OCI-LY7 (cell line): ENCODE measurements at regions not wholly inside any gene's neighbourhood (a gene's known extent, or its start where the extent isn't known, plus 50 kb on each side); places are given as distances from the start of the nearest gene placed in this dataset.

Source experiments
- BruUV-seq: library from RNA; stranded (reverse); fragments of 400-500 nt; replicated peaks from 2 replicates; lab custom pipeline; 2021; lab: Mats Ljungman, UMichigan
- CTCF ChIA-PET: fragments of 300-600 bp; sonication (Branson Sonifier 250); formaldehyde crosslinking; loops from one replicate; lab custom pipeline; 2022; ENCODE audit warnings: antibody characterized with exemption; ENCODE audit not compliant: unreplicated experiment; lab: Charles Lee
- POLR2A ChIA-PET: fragments of 300-600 bp; sonication (Branson Sonifier 250); formaldehyde crosslinking; loops from one replicate; lab custom pipeline; 2022; ENCODE audit warnings: antibody characterized with exemption; lab: Charles Lee
- DNase-seq: peaks from one replicate; pipeline ENCODE4 v3.0.0-alpha.2; 2015; ENCODE audit warnings: low spot score
- H2AFZ ChIP-seq: fragments of 200-600 bp; sonication (generic), shearing (Covaris generic); 2 replicates; pipeline ENCODE4 v1.6.1; 2014; ENCODE audit warnings: mild to moderate bottlenecking, antibody characterized with exemption, low read length, moderate library complexity
- H3K27ac ChIP-seq: fragments of 200-600 bp; sonication (generic); 2 replicates; pipeline ENCODE4 v1.5.1; 2014; ENCODE audit warnings: mixed run types, low read depth, mild to moderate bottlenecking, moderate library complexity, low read length, inconsistent platforms; ENCODE audit not compliant: poor library complexity, severe bottlenecking
- H3K36me3 ChIP-seq: fragments of 200-600 bp; sonication (generic); 2 replicates; pipeline ENCODE4 v1.6.1; 2014; ENCODE audit warnings: mild to moderate bottlenecking, antibody characterized with exemption, low read length, moderate library complexity, mixed read lengths; ENCODE audit not compliant: insufficient read depth
- H3K4me1 ChIP-seq: fragments of 200-600 bp; sonication (generic); 2 replicates; pipeline ENCODE4 v1.5.1; 2014; ENCODE audit warnings: mild to moderate bottlenecking, low read length; ENCODE audit not compliant: insufficient read depth, poor library complexity, severe bottlenecking
- H3K4me2 ChIP-seq: fragments of 200-600 bp; sonication (generic); 2 replicates; pipeline ENCODE4 v1.6.1; 2014; ENCODE audit warnings: mild to moderate bottlenecking, low read length
- H3K4me3 ChIP-seq: fragments of 200-600 bp; sonication (generic); 2 replicates; pipeline ENCODE4 v1.5.1; 2014; ENCODE audit warnings: mild to moderate bottlenecking, low read depth, low read length; ENCODE audit not compliant: poor library complexity, severe bottlenecking
- H3K79me2 ChIP-seq: fragments of 200-600 bp; sonication (generic); 2 replicates; pipeline ENCODE4 v1.6.1; 2016; ENCODE audit warnings: low read depth, mild to moderate bottlenecking, low read length, moderate library complexity, mixed read lengths; ENCODE audit not compliant: insufficient read depth
- H3K9me2 ChIP-seq: fragments of 200-600 bp; sonication (generic); 2 replicates; pipeline ENCODE4 v1.6.1; 2016; ENCODE audit warnings: mild to moderate bottlenecking, low read length, mixed read lengths; ENCODE audit not compliant: insufficient read depth
- H3K9me3 ChIP-seq: fragments of 200-600 bp; sonication (generic); 2 replicates; pipeline ENCODE4 v1.6.1; 2014; ENCODE audit warnings: mild to moderate bottlenecking, mixed run types, low read length, mixed read lengths
- H4K20me1 ChIP-seq: fragments of 200-600 bp; sonication (generic); 2 replicates; pipeline ENCODE4 v1.6.1; 2014; ENCODE audit warnings: mild to moderate bottlenecking, antibody characterized with exemption, low read length, moderate library complexity, mixed read lengths; ENCODE audit not compliant: insufficient read depth
- EZH2phosphoT487 ChIP-seq: fragments of 200-600 bp; sonication (generic); IDR thresholded peaks from 2 replicates; pipeline ENCODE4 v1.6.1; 2018; ENCODE audit warnings: low read depth, borderline replicate concordance, mild to moderate bottlenecking, mixed run types, antibody characterized with exemption, low read length, moderate library complexity, mixed read lengths
- intact Hi-C: fragments of 100-400 bp; cut with micrococcal nuclease; formaldehyde crosslinking; loops from one replicate; pipeline ENCODE4 v1.10.0; 2022; ENCODE audit not compliant: unreplicated experiment
- TF ChIP-seq, protein P1 (sequence below): fragments of 200-600 bp; sonication (generic); conservative IDR thresholded peaks from 2 replicates; pipeline ENCODE4 v1.5.1; 2014; ENCODE audit warnings: mild to moderate bottlenecking, antibody characterized with exemption, low read length, moderate library complexity, mixed read lengths

- Histone ChIP-seq H3K79me2 (no peaks in the 10 kb centered on the region), H3K4me3 (no peak overlapping the region), H3K27ac (no peak overlapping the region), H3K36me3 (no peaks in the 10 kb centered on the region), H3K4me2 (no peak overlapping the region), H2AFZ (no peak overlapping the region), H4K20me1 (no peaks in the 10 kb centered on the region), H3K9me3 (no peaks in the 10 kb centered on the region), H3K9me2 (no peaks in the 10 kb centered on the region), H3K4me1 (no peaks in the 10 kb centered on the region)
- POLR2A ChIA-PET, result interaction anchor here (0.6 kb wide), 1 partner anchor 269 kb away, joined by 3 read pairs; no protein-coding TSS in a partner anchor
- TF ChIP-seq, protein P1, sequence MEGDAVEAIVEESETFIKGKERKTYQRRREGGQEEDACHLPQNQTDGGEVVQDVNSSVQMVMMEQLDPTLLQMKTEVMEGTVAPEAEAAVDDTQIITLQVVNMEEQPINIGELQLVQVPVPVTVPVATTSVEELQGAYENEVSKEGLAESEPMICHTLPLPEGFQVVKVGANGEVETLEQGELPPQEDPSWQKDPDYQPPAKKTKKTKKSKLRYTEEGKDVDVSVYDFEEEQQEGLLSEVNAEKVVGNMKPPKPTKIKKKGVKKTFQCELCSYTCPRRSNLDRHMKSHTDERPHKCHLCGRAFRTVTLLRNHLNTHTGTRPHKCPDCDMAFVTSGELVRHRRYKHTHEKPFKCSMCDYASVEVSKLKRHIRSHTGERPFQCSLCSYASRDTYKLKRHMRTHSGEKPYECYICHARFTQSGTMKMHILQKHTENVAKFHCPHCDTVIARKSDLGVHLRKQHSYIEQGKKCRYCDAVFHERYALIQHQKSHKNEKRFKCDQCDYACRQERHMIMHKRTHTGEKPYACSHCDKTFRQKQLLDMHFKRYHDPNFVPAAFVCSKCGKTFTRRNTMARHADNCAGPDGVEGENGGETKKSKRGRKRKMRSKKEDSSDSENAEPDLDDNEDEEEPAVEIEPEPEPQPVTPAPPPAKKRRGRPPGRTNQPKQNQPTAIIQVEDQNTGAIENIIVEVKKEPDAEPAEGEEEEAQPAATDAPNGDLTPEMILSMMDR, result no peak
- no peak for TF ChIP-seq EZH2phosphoT487
- CTCF ChIA-PET, result no interaction called here
- no peak for DNase-seq
- intact Hi-C loops, result no loop called here
- no TSS peak for BruUV-seq
These were observed 180.8 kb upstream of the HEY2 start for GRCh38 chr6:125568609-125569008.

DNA sequence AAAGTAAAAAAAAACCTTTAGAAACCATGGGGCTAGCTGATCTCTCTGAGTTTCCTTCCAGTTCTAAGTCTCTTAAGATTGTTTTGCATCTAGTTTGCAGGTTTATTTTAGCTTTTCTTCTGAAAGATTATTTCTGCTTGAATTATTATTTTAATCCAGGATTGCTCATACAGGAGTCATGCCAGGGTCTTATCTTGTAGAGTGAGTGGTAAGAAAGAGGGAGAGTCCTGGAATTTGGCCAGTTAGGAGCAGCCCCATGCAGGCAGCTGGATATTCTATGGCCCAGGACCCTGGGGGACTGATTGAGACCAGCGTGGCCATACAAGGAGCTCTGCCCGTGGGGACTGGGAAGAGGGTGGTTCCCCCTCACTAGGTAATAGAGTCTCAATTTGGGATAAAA, 178.9 kb upstream of the HEY2 start:
- Histone ChIP-seq H2AFZ (no peak overlapping the region), H3K4me2 (no peak overlapping the region), H3K36me3 (no peaks in the 10 kb centered on the region), H3K79me2 (no peaks in the 10 kb centered on the region), H3K9me2 (no peaks in the 10 kb centered on the region), H3K27ac (no peak overlapping the region), H3K9me3 (no peaks in the 10 kb centered on the region), H3K4me3 (no peak overlapping the region), H3K4me1 (no peaks in the 10 kb centered on the region), H4K20me1 (no peaks in the 10 kb centered on the region)
- ChIA-PET POLR2A (interaction anchor here (1.3 kb wide), 1 partner anchor 17 kb away, joined by 3 read pairs; no protein-coding TSS in a partner anchor), CTCF (no interaction called here)
- intact Hi-C loops, result no loop called here
- no peak for DNase-seq
- no peak for TF ChIP-seq EZH2phosphoT487
- TF ChIP-seq, protein P1, result no peak
- BruUV-seq, result no TSS peak

- H3K4me1 ChIP-seq, result no peaks in the 10 kb centered on the region
- H4K20me1 ChIP-seq, result no peaks in the 10 kb centered on the region
- H3K4me3 ChIP-seq, result no peak overlapping the region
- intact Hi-C loops, result no loop called here
- H3K9me2 ChIP-seq, result no peaks in the 10 kb centered on the region
- no peak overlapping the region for H2AFZ ChIP-seq
- DNase-seq, result no peak
- no peaks in the 10 kb centered on the region for H3K9me3 ChIP-seq
- H3K36me3 ChIP-seq, result no peaks in the 10 kb centered on the region
- no peak overlapping the region for H3K4me2 ChIP-seq
- no TSS peak for BruUV-seq
- POLR2A ChIA-PET, result interaction anchor here (1.3 kb wide), 1 partner anchor 18 kb away, joined by 3 read pairs; no protein-coding TSS in a partner anchor
- CTCF ChIA-PET, result no interaction called here
- TF ChIP-seq EZH2phosphoT487, result no peak
- TF ChIP-seq, protein P1, result no peak
- H3K27ac ChIP-seq, result no peak overlapping the region
- no peaks in the 10 kb centered on the region for H3K79me2 ChIP-seq
These were observed 178.2 kb upstream of the HEY2 start for GRCh38 chr6:125571207-125571755.
